OCI-LY7 (cell line): ENCODE measurements at regions not wholly inside any gene's neighbourhood (a gene's known extent, or its start where the extent isn't known, plus 50 kb on each side); places are given as distances from the start of the nearest gene placed in this dataset.

Source experiments
- EZH2phosphoT487 ChIP-seq: fragments of 200-600 bp; sonication (generic); IDR thresholded peaks from 2 replicates; pipeline ENCODE4 v1.6.1; 2018; ENCODE audit warnings: low read depth, borderline replicate concordance, mild to moderate bottlenecking, mixed run types, antibody characterized with exemption, low read length, moderate library complexity, mixed read lengths
- TF ChIP-seq, protein P1 (sequence below): fragments of 200-600 bp; sonication (generic); conservative IDR thresholded peaks from 2 replicates; pipeline ENCODE4 v1.5.1; 2014; ENCODE audit warnings: mild to moderate bottlenecking, antibody characterized with exemption, low read length, moderate library complexity, mixed read lengths

- TF ChIP-seq, protein P1, sequence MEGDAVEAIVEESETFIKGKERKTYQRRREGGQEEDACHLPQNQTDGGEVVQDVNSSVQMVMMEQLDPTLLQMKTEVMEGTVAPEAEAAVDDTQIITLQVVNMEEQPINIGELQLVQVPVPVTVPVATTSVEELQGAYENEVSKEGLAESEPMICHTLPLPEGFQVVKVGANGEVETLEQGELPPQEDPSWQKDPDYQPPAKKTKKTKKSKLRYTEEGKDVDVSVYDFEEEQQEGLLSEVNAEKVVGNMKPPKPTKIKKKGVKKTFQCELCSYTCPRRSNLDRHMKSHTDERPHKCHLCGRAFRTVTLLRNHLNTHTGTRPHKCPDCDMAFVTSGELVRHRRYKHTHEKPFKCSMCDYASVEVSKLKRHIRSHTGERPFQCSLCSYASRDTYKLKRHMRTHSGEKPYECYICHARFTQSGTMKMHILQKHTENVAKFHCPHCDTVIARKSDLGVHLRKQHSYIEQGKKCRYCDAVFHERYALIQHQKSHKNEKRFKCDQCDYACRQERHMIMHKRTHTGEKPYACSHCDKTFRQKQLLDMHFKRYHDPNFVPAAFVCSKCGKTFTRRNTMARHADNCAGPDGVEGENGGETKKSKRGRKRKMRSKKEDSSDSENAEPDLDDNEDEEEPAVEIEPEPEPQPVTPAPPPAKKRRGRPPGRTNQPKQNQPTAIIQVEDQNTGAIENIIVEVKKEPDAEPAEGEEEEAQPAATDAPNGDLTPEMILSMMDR: no peak
- TF ChIP-seq EZH2phosphoT487: no peak
These were observed 225.0 kb upstream of the ACVR2A start for GRCh38 chr2:147619808-147620207.
